Thoracic aorta (tissue), 2 donors: ENCODE measurements at regions not wholly inside any gene's neighbourhood (a gene's known extent, or its start where the extent isn't known, plus 50 kb on each side); places are given as distances from the start of the nearest gene placed in this dataset.

Source experiments
- ATAC-seq: fragments of 150-250 bp; one replicate; pipeline ENCODE4 v1.8.0; 2017; ENCODE audit warnings: low read depth; ENCODE audit not compliant: insufficient number of reproducible peaks, low FRiP score
- DNase-seq: peaks from one replicate; pipeline ENCODE4 v3.0.0-alpha.2; 2020; ENCODE audit warnings: low spot score
- H3K27ac ChIP-seq, 2 donors: fragments of 200-600 bp; sonication (generic); 1 replicate in 1 of 2; 2 replicates in 1 of 2; pipeline ENCODE4 v1.5.1; 2016; ENCODE audit warnings: mild to moderate bottlenecking in 2 of 2, moderate library complexity in 2 of 2
- H3K27me3 ChIP-seq: fragments of 200-600 bp; sonication (generic); replicated peaks from 2 replicates; pipeline ENCODE4 v1.6.0; 2016; ENCODE audit warnings: mild to moderate bottlenecking; ENCODE audit not compliant: insufficient read depth
- H3K36me3 ChIP-seq: fragments of 200-600 bp; sonication (generic); one replicate; pipeline ENCODE4 v1.5.1; 2016
- H3K4me1 ChIP-seq, 2 donors: fragments of 200-600 bp; sonication (generic); 1 replicate in 1 of 2; 2 replicates in 1 of 2; pipeline versions ENCODE4 v1.5.1 to v1.6.0; 2016; ENCODE audit warnings: low read depth in 2 of 2, mild to moderate bottlenecking in 1 of 2; ENCODE audit not compliant: control insufficient read depth in 1 of 2
- H3K4me3 ChIP-seq: fragments of 200-600 bp; sonication (generic); 2 replicates; pipeline ENCODE4 v1.5.1; 2016; ENCODE audit warnings: mild to moderate bottlenecking
- H3K9me3 ChIP-seq: fragments of 200-600 bp; sonication (generic); 2 replicates; pipeline ENCODE4 v1.5.1; 2016
- TF ChIP-seq, protein P1 (sequence below): fragments of 200-600 bp; sonication (generic); IDR thresholded peaks from one replicate; pipeline ENCODE4 v1.5.1; 2019; ENCODE audit warnings: antibody characterized with exemption

DNA sequence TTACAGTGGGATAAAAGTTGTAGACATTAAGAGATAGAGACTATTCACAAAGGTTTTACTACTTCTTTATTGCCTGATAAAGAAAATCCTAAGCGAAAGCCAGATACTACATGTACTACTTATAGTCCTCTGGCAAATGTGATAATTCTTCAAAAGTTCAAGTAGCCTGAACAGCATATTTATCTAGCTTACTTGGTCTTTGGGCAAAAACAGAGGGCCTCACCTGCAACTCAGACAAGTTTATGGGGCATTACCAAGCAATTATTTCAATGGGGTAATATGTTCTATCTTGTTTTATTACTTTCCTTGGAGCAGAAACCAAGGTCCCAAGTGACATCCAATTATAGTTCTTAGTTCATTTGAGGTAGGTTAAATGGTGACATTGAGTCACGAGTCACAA, 390.1 kb upstream of the ARHGEF26 start:
- ATAC-seq (no peak), DNase-seq (no peak)
- no peaks in the 10 kb centered on the region for H3K27me3 ChIP-seq
- H3K9me3 ChIP-seq = no peaks in the 10 kb centered on the region
- peaks cover 6 to 13% of the 10 kb centered on the region in 2 donors for H3K4me1 ChIP-seq
- no peak overlapping the region for H3K27ac ChIP-seq
- TF ChIP-seq, protein P1, sequence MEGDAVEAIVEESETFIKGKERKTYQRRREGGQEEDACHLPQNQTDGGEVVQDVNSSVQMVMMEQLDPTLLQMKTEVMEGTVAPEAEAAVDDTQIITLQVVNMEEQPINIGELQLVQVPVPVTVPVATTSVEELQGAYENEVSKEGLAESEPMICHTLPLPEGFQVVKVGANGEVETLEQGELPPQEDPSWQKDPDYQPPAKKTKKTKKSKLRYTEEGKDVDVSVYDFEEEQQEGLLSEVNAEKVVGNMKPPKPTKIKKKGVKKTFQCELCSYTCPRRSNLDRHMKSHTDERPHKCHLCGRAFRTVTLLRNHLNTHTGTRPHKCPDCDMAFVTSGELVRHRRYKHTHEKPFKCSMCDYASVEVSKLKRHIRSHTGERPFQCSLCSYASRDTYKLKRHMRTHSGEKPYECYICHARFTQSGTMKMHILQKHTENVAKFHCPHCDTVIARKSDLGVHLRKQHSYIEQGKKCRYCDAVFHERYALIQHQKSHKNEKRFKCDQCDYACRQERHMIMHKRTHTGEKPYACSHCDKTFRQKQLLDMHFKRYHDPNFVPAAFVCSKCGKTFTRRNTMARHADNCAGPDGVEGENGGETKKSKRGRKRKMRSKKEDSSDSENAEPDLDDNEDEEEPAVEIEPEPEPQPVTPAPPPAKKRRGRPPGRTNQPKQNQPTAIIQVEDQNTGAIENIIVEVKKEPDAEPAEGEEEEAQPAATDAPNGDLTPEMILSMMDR = no peak
- no peaks in the 10 kb centered on the region for H3K36me3 ChIP-seq
- no peak overlapping the region for H3K4me3 ChIP-seq

DNA sequence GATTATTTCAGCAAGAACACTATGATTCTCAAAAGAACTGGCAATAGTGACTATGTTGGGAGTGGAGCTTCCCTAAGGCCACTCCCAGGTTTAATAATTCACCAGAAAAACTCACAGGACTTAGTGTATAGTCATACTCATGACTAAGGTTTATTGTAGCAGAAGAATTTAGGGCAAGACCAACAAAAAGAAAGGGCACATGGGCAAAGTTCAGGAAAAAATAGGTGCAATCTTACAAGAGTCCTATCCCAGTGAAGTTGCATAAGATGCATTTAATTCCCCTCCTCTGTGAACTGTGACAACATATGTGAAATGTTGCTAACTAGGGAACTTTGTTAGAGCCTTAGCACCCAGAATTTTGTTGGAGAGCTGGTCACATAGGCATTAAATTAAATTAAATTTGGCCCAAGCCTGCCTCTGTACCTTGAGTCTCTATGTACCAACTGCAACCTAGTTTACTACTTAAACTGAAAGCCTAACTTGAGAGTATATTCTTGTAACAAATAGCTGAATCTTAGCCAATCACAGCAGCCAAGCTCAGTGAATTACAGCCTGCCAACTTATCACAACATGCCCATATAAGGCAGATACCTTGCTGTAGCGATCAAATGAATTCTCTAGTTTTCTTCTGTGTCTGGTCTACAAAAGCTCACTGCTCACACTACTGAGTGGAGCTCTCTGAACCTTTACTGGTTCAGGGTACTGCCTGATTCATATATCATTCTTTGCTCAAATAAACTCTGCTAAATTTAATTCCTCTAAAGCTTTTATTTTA, 386.2 kb upstream of the ARHGEF26 start:
- TF ChIP-seq, protein P1 = no peak
- H3K27me3 ChIP-seq = no peaks in the 10 kb centered on the region
- ATAC-seq (no peak), DNase-seq (no peak)
- no peaks in the 10 kb centered on the region for H3K36me3 ChIP-seq
- H3K4me3 ChIP-seq = no peak overlapping the region
- H3K4me1 ChIP-seq = peaks cover 6 to 13% of the 10 kb centered on the region in 2 donors
- H3K27ac ChIP-seq = peak overlapping the region in 1 of 2 donors; percentile 11
- no peaks in the 10 kb centered on the region for H3K9me3 ChIP-seq

DNA sequence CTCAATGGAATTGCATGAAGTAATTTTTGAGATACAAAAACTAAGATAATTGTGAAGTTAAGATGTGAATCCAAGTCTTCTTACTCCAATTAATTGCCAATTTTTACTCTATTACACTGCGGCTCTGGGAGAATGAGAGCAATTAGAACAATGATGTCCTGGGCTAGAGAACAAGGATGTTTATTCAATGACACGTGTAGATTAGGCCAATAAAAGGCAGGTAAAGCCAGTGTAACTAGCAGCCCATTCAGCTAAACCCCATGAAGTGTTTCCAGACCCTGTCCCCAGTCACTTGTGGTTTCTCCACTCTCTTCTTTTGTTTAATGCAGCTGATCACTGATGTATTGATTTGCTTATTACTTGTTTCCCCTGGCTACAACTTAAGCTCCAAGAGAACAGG, 381.1 kb upstream of the ARHGEF26 start:
- Histone ChIP-seq H3K9me3 (no peaks in the 10 kb centered on the region), H3K4me1 (peaks cover 0 to 6% of the 10 kb centered on the region in 2 donors), H3K27me3 (no peaks in the 10 kb centered on the region), H3K27ac (no peak overlapping the region), H3K4me3 (no peak overlapping the region), H3K36me3 (no peaks in the 10 kb centered on the region)
- DNase-seq = no peak
- no peak for ATAC-seq
- TF ChIP-seq, protein P1 = no peak

DNA sequence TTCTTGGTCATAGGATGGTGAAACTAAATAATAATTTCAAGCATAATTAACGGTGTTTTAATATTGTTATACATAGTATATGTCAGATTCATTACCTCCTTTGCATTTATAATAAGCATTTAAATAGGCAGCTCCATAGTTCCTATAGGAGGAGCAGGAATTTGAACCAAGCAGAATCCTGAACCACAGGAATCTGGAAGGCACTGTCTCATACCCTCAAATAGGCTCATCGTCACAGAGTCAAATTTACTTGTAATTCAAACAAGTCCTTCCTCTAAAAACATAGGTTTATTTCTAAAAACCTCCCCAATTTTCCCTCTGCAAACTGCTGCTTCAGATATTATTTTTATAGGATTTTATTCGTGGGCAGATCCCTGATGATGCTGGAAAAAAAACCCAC, 376.3 kb upstream of the ARHGEF26 start:
- peaks cover 0 to 6% of the 10 kb centered on the region in 2 donors for H3K4me1 ChIP-seq
- no peaks in the 10 kb centered on the region for H3K9me3 ChIP-seq
- H3K27ac ChIP-seq = no peak overlapping the region
- no peaks in the 10 kb centered on the region for H3K27me3 ChIP-seq
- H3K4me3 ChIP-seq = no peak overlapping the region
- DNase-seq (no peak), ATAC-seq (no peak)
- no peaks in the 10 kb centered on the region for H3K36me3 ChIP-seq
- TF ChIP-seq, protein P1 = no peak

DNA sequence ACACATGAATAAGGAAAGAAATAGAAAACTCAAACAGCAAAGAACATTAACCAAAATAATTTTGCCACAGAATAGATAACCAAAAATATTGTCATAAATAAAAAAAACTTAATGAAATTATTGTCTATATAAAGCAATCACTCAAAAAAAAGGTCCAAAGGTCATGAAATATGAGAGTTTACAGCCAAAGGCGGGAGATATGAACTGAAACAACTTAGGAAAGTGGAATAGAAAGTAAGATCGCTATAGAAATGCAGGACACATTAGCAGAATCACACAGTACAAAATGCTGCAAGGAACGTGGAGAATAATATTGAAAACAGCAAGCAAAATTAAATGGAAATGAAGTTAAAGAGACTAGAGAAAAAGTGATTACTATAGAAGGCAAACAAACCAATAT, 375.0 kb upstream of the ARHGEF26 start:
- TF ChIP-seq, protein P1 = no peak
- no peaks in the 10 kb centered on the region for H3K9me3 ChIP-seq
- no peak for ATAC-seq

More for the DNA sequence above, 375.0 kb upstream of the ARHGEF26 start:
- Histone ChIP-seq H3K4me3 (no peak overlapping the region), H3K27ac (no peak overlapping the region), H3K4me1 (peaks cover 0 to 6% of the 10 kb centered on the region in 2 donors), H3K36me3 (no peaks in the 10 kb centered on the region), H3K27me3 (no peaks in the 10 kb centered on the region)
- no peak for DNase-seq
